GM21528 (cell line): ENCODE measurements at regions not wholly inside any gene's neighbourhood (a gene's known extent, or its start where the extent isn't known, plus 50 kb on each side); places are given as distances from the start of the nearest gene placed in this dataset.
"Not testable (repeated sequence)": the region's sequence is repeated elsewhere in the genome, so short reads cannot be mapped to it uniquely, and the experiment has no call there.

Source experiments
- ATAC-seq: cut with Tn5 transposase; IDR thresholded peaks from one replicate; pipeline ENCODE4 v1.9.1; 2021; ENCODE audit warnings: mild to moderate bottlenecking, moderate library complexity; ENCODE audit not compliant: unreplicated experiment, low FRiP score

DNA sequence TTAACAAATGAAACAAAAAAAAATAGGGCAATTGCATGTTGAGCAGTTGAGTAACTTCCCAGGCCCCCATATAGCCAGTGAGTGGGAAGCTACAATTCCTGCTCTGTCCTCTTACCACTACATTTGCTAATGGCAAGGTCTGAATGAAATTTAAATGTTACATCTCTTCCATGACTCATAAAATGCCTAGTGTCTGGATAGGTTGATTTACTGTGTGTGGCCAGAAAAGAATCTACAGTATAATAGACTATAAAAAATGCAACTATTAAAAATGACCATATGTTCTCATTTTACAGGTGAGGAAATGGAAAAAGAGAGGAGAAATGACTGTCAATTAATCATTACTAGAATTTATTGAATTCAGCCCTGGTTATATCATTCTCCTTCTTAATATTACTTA lies 1199.3 kb downstream of the CDH11 start:
- ATAC-seq: no peak

DNA sequence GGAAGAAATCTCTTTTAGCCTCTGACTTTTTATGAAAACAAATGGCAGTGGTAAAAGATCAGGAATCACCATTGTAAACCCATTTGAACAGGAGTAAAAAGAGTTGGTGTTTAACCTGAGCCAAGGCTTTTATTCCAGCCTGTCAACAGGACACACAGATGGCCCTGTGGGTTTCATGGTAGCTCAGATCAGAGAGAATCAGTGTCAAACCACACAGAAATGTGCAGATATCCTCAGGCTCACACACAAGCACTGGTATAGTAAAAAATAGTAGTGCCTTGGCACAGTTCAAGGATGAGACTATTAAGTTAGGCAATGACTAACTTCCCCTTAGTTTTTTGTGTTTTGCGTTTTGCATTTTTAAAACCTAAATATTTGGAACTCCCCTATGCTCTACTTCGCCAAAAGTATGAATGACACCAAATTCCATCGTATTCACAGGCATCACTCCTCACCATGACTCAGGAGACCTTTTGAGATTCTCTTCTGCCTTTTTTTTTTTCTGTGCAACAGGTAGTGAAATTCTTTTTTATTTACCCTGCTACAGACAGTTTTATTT lies 1200.0 kb downstream of the CDH11 start:
- ATAC-seq: no peak

DNA sequence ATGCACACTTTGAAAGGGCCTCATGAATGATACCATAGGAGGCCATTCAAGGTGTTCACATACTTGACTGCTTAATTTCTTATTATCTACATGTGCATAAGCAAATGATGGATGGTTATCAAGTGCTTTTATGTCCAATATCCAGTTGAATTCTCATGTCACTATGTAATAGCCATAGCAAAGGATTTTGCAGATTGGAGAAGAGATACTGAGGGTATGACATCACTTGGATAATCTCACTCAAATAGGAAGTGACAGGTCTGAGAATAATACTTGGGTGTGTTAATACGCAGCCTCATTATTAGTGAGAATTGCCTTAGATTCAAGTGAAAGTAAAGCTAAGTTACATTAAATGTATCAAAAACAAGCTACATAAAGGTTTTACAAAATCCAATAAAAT lies 1208.6 kb downstream of the CDH11 start:
- no peak for ATAC-seq

DNA sequence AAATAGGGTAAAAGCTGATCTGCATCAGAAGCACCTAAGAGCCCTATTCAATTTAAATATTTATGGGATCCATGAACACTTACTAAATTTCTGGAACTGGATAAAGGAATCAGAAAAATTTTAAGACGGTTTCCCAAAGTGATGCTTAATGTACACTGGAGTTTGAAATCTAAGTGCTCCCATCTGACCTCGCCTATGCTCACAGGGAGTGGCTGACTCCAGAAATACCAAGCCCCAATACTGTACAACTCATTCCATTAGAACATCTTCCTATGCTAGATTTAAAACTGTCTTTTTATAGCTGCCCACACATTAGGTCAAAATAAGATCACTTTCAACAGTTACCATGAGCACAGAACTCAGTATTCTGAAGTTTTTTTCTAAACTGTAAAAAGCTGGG lies 1214.6 kb downstream of the CDH11 start:
- no peak for ATAC-seq

DNA sequence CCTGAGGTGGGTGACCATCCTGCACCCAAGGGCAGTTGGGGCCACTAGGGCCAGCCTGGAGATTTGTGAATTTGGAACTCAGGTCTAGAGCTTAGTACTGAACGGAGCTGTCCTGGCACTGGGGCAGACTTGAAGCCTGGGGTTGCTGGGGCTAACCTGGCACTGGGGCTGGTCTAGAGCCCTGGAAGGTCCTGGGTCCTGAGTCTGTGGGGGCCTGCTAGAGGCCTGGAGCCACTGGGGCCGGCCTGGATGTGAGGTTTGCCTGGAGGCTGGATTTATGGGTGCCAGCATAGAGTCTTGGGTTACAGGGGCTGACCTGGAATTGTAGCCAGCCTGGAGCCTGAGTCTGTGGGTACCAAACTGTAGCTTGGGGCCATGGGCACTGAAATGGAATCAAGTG lies 1216.9 kb downstream of the CDH11 start:
- no peak for ATAC-seq

DNA sequence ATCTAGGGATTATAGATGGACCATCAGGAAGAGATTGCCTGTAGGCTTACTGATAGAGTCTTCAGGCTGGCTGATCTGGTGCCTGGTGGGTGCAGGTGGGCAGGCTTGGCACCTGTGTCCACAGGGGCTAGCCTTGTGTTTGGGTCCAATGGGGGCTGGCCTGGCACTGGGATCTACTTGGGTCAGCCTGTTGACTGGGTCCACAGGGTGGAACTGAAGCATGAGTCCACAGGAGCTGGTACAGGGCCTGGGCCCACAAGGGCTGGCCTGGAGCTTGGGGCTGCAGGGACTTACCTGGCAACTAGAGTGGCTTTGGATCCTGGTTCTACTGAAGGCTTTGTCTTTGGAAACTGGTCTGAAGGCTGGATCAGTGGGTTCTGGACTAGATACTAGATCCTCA lies 1217.7 kb downstream of the CDH11 start:
- ATAC-seq: no peak

DNA sequence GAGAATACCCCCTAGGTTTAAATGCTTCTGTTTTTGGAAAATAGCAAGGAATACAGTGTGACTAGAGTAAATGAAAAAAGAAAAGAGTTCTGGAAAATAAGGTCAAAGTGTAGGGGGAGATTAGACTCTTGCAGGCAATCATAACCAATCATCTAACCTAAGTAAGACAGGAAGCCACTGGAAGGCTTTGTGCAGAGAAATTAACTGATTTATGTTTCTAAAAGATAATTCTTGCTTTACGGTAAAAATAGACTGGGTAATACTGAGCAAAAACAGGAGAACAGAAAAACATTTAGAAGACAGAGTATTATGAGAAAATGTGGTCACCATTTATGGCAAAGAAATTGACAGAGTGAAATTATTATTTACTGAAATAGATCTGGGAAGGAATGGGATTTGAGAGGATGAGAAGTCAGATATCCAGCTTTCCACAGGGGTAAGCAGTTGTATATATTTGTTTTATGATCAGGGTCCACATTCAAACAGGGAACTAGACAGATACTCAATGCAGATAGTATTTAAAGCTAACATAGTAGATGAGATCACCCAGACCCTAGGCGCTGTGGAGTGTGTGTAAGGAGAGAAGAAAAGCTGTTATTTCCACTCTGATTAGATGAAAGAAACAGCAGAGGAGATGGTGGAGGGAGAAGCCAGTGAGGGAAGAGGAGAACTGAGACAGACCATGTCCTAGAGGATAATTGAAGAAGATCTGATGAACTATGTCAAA lies 1225.3 kb downstream of the CDH11 start:
- ATAC-seq: no peak

DNA sequence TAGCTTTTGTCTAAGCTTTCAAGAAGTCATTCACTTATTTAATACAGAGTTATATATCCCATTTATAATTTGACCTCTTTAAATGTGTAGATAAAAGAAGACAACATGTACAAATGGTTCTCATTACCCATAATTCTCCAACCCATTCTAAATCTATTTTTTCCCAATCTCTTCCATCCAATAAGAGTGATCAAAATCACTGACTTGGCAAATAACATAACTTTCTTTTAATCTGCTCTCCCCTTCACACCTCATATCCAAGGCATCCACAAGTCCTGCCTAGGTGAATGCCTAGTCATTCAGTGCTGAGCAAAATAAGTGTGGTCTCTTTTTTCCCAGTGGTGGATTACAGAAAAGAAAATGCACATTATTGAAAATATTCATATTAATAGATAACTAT lies 1231.1 kb downstream of the CDH11 start:
- no peak for ATAC-seq

DNA sequence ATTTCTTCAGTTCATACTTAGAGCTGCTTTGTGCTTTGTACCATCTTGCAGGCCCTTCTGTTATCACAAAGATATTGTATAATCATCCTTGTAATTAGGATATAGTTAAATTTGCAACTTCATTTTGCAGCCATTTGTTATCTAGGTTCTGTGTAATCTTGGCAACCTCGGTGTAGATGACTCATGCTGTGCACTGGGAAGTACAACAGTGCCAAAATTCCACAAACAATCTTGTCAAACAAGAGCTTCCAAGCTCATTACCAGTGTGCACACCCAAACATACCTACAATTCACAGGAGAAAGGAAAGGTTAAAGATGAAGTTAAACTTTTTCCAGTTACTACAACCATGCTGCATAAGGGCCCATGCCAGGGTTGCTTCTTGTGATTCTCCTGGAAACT lies 1231.8 kb downstream of the CDH11 start:
- no peak for ATAC-seq

DNA sequence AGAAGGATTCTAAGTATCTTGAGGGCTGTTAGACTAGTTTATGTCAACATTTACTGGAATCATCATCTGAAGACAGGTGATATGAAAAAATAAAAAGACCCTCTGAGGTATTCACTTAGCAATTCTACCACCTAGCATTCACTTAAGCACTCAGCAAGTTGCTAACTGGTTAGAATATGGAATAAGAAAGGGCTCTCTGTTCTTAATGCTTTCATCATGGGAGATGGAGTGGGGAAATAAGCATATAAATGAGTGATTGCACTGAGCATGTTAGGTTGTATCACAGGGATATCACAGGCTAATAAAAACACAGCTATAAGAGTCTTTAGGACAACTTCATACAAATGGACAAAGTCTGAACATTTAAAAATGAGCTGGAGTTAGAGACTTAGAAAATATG lies 1238.8 kb downstream of the CDH11 start:
- no peak for ATAC-seq

DNA sequence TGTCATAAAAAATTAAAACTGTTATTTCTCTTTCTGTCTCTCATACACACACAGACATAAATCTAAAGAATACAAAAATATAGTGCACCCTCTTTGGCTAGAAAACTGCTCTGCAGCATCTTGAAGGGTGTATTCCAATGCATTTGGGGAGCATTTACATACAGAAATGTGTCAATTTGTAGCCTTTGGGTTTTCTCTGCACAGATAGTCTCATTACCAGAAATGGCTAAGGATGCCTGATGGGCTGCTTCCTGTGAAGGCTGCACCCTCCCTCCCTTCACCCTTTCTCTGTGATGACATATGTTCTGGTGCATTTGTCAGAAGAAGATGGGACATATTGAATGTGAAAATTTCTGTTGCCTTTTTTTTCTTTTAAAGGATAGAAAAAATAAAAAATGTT lies 1239.3 kb downstream of the CDH11 start:
- ATAC-seq: no peak

DNA sequence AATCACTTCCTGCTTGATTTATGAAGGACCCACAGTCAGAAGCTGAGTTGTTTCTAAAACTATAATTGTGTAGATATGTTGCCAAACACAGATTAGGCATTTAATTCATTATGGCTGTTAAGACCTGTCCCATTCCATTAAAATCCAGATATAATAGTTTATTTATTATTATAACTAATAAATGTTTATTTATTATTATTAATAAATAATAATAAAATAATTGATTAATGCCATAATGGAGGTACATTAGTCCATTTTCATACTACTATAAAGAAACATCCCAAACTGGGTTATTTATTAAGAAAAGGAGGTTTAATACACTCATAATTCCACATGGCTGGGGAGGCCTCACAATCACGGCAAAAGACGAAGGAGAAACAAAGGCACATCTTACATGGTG lies 1240.9 kb downstream of the CDH11 start:
- ATAC-seq: no peak

DNA sequence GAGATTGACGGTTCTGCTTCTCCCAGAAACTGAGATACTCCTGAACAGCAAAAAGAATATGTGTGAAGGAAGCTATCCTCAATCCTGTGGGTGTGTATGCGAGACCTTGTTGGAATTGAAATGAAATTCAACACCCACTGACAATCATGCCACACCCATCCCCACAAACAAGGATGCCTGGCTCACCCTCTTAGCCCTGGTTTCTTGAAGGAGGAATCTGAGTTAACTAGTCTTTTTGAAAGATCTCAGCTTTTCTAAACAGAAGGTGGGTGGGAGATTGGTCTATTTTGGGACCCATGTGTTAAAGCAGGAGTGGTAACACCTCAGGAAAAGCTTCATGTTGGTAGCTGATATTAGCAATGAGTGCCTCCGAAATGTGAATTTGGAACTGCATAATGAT lies 1244.5 kb downstream of the CDH11 start:
- ATAC-seq: no peak

DNA sequence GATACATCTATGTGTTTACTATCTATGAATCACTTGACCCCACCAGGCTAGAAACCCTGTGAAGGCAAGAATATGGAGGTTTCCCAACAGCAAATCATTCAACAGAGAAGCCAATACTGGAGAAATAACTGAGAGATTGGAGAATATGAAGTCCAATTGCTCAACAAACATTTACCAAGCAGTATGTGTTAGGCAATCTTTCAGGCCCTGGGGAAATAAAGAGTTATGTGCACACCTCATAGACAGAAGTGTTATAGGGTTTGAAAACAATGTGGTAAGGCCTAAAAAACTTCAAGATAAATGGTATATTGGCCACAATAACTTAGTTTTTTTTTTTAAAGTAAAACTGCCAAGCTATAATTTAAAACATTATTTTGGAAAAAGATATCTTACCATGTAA lies 1245.8 kb downstream of the CDH11 start:
- ATAC-seq: no peak

DNA sequence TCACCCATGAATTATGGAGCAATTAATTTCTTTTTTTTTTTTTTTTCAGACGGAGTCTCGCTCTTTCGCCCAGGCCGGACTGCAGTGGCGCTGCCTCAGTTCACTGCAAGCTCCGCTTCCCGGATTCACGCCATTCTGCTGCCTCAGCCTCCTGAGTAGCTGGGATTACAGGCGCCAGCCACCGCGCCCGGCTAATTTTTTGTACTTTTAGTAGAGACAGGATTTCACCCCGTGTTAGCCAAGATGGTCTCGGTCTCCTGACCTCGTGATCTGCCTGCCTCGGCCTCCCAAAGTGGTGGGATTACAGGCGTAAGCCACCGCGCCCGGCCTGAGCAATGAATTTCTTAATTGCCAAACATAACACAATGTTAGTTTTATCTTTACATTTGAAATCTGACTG lies 1261.2 kb downstream of the CDH11 start:
- ATAC-seq: not testable (repeated sequence)

DNA sequence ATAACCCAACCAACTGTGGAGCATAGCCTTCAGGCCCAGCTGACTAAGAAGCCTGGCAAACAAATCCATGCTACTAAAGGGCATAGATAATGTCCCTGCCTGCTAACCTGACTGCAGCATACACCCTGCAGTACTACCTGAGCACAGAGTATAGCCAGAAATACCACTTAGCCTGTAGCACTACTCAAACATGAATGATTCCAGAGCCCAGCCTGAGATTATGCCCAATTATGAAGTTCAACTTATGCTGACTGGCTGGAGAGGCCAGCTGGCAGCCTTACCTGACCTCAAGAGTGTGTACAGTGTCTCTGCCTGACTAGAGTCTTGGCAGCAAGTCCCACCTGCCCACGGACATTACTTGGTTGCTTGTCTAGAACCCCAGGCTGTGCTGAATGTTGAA lies 1265.3 kb downstream of the CDH11 start:
- ATAC-seq: no peak

DNA sequence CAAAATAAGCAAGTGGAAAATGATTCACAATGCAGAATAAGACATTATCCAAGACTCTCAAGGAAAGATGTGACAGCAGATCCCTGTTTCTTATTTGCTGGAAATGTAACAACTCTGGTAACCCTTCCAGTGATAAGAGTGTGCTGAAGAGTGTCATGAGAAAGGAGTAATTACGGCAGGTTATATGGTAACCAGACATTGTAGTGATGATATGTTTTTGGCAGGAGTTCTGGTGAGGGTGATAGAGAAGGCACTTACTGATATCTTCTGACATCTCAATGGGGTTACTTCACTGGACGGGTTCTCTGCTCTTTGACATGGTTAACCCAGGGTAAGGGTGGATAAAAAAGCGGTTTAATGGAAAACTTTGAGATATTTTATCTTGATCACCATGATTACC lies 1270.9 kb downstream of the CDH11 start:
- ATAC-seq: no peak

DNA sequence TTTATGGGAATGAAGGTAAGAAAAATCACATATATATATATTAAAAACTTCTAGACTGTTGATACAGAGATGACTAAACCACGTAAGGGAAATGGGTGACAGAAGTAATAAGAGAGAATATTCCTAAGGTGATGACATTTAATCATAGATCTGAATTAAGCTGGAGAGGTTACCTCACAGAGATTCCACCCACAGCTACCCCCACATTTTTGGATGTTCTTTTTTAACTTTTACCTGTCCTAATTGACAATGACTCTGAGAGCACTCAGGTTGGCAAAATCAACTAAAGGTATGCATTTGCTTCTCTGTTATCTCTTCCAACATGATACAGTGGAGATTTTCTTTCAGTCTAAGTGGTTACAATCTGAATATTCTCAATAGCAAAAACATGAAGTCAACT lies 1280.6 kb downstream of the CDH11 start:
- ATAC-seq: no peak

DNA sequence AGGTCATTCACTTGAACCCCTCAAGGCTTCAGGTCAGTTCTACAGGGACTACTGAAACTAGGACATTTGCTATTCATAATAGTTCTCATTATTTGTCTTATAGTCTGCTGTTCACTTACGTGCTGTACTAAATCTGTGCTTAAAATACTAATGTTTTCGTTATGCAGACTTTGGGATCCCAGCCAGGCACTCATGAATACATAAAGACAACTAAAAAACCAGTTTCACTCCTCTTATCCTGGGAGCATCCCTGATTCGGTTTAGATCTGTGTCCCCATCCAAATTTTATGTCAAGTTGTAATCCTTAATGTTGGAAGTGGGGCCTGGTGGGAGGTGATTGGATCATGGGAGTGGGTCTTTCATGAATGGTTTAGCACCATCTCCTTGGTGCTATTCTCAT lies 1291.8 kb downstream of the CDH11 start:
- ATAC-seq: no peak

DNA sequence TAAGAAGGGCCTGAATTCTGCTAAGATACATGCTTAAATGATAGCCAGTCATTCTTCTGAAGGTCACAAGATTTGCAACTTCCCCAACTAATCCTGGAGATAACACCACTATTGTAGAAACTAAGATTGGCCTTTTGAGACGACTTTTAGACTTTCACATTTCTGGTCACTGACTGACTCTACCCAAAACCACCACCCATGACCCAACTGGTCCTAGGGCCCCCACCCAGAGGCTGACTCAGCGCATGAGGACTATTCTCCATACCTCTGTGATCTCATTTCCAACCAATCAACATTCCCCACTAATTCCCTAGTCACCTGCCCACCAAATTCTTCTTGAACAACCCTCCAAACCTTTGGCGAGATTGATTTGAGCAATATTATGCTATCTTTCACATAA lies 1299.0 kb downstream of the CDH11 start:
- no peak for ATAC-seq

DNA sequence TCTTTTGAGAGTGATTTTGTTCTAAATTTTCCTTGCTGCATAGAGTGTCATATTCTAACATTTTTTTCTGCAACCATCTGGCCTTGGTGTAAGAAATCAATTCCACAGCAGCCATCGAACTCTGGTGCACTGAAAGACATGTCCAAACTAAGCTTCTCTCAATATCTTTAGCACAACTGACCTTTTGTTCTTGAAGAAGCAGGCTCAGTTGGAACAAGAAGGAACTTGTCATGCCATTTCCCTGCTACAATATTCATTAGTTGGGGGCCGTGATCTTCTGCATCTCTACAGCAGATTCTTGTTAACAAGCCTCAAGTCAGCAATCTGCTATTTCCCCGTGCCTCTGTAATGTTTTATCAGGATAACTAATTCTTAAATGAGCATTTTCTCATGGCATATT lies 1305.6 kb downstream of the CDH11 start:
- no peak for ATAC-seq

DNA sequence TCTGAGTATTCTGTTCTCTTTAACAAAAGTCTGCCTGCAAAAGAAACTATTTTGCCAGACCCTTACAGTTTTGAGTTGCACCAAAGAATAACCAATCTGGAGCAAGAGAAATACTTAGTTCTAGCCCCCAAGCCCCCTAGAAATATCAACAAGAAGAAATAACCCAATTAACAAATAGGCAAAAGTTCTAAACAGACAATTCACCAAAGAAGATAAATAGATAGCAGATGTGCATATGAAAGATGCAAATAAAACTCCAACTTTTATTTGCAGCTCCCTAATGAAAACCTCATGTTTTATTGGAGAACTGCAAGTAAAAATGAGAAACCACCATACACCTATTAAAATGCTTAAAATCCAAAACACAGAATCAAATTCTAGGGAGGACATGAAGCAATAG lies 1308.0 kb downstream of the CDH11 start:
- ATAC-seq: no peak

DNA sequence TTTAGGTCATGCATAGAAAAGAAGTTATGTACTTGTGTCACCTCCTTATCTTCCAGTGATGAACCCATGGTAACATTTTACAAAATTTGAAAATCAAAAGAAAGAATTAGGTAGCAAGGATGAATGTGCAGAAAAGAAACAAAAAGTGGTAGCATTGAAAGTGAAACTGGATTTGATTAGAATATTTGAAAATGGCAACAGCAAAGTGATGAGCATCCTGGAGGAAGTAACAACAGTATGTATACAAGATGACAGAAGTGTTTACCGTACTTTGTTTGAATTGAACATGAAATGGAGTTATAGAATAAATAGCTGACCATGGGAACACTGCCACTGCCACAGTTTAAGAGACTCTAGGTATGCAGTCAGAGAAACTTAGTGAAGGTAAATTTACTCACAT lies 1313.1 kb downstream of the CDH11 start:
- ATAC-seq: no peak
